ENCODE measurements at regions not wholly inside any gene's neighbourhood (a gene's known extent, or its start where the extent isn't known, plus 50 kb on each side); places are given as distances from the start of the nearest gene placed in this dataset.

- TF ChIP-seq POLR2AphosphoS5 (IDR thresholded peaks at IDR 0.05; ENCODE audit: low read depth, low read length) (no peak), REST (IDR thresholded peaks at IDR 0.05; ENCODE audit: insufficient read depth in 1 of 2, low read depth in 2 of 2, low read length in 2 of 2) (no peak)
Measured at GRCh38 chr18:43868497-43868995, 591.3 kb upstream of the SYT4 start.

Measured in PFSK-1 (cell line).